Embryonic facial prominence (tissue), 1 donor: ENCODE measurements at regions not wholly inside any gene's neighbourhood (a gene's known extent, or its start where the extent isn't known, plus 50 kb on each side); places are given as distances from the start of the nearest gene placed in this dataset.

Experiments
- DNase-seq: peaks from one replicate; pipeline ENCODE4 v3.0.0-alpha.2; 2016; ENCODE audit errors: extremely low spot score

DNA sequence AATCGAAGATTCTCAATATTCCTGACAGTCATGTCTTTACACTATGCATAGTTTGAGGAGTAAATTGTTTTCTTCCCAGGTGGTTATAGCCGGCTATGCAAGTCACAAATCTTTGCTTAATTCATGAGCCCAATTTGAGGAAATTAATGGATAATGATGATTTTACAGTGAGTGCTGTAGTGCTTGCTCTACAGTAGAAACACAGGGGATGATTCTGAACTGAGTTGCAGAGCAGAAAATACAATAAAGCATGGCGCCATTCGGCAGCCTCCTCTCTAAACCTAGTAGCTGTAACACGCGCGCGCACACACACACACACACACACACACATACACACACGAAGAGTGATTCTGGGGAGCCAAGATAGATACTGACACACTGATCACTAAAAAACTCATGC is 181.7 kb upstream of the DPH6 start:
- no peak for DNase-seq

DNA sequence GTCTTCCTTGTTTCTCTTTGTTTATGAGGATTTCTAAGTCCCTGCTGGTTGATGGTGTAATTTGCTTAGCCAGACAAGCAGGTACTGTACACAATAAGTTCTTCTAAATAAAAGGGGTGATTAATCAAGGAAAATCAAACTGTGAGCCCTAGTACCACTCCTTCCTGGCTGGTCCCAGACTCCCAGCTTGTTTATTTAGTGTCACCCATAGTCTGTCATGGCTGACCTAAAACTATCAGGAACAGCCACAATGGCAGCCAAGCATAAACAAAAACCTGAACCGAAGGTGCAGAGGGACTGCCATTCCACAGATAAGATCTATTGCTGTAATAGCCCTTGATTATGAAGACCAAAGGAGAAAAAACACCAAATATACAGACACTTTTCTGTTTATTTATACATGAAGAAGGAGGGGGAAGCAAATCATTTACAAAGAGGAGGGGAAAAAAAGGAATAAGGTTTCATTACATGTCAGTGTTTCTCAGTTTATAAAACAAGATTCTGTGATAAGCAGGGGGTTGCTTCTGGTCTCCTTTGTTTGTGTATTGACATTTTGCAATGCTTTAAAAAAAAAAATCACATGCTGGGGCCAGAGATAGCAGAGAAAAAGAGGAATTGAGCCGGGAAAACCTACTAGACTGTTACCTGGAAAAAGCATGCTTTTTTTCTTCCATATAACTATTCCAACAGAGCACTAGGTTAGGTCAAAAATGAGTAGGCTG is 182.4 kb upstream of the DPH6 start:
- DNase-seq: no peak

DNA sequence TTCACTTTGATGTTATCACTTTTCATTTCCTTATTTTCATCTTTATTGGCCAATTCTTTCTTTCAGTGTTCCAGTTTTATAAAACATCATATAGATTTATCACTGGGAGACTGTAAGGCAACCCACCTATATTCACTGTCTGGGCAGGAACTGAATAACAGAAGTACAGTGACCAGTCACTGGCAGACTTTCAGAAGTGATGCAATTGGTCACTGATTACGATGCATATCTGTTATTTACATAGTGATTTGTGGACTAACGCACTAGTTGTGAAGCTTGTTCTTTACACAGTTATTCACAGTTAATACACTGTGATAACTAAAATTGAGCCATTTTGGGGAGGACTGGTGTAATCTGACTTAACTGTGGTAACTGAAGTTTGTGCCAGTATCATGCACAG is 190.2 kb upstream of the DPH6 start:
- DNase-seq: no peak

DNA sequence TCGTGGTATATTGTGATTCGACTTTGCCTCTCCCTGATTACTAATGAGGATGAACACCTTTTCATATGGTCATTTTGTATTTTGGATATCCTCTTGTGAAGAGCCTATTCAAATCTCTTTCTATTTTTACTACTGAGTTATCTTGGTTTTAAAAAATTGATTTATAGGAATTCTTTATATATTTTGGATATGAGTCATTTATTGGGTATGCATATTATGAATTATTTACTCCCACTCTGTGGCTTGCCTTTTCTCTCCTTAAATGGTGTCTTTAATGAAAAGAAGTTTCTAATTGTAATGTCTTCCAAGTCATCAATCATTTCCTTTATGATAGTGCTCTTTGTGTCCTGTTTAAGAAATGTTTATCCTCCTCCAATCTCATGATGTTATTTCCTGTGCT is 191.5 kb upstream of the DPH6 start:
- DNase-seq: no peak

DNA sequence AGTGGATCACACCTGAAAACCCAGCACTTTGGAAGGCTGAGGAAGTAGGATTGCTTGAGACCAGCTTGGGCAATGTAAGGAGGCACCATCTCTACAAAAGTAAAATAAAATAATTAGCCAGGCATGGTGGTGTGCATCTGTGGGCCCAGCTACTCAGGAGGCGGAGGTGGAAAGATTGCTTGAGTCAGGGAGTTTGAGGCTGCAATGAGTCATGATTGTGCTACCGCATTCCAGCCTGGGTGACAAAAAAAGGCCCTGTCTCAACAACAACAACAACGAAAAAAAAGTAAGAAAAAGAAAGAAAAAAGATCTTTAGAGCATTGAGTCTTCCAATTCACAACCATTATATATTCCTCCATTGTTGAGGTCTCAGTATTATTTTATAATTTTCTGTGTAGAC is 192.4 kb upstream of the DPH6 start:
- no peak for DNase-seq

DNA sequence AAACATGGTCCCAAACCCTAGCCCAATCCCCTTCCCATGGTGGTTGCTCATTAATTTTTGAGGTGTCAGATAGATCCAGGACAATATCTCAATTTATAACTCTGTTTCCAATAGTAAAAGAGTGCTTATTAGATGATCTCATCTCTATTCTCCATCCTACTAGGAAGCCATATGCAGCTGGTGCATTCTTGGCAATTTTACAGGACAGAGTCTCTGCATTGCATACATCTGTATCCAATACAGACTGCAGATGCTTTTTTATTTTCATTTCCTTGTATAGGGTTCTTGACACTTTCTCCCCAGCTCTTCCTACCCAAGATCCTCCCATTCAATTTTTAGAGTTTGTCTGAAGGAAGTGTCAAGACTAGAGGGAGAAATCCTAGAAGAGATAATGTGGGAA is 194.8 kb upstream of the DPH6 start:
- DNase-seq: peak; percentile 27

DNA sequence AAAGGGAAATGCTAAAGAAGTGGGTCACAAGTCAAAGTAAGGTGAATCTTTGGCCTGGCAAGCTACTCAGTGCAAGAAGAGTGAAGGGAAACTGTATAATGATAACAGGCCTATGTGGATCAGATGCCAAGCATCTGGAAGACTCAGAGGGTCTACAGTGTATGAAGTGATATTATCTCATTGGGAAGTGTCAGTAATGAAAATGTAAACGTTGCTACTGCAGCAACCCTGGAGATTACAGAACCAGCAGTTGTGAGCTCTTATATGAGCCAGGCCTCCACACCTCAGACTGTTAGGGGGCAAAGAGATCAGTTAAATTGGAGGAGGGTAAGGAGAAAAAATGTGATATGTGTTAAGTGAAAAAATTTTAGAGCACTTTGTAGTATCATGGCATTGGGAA is 195.4 kb upstream of the DPH6 start:
- no peak for DNase-seq

DNA sequence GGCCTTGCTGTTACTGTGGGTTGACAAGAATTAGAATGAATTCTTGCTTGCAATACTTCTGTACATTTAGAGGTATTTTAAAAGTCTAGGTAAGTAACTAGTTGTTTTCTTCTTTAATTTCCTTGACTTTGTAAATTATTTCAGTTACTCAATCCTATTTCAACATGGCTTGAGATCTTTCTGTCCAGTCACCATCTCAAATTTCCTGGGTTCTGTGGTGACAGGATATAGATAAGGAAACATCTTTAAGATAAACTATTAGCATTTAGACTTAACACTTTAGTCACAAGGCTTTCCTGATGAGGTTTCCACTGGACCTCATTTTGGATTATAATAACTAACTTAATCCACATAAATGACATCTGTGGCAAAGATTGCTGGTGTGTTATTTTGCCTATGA is 195.9 kb upstream of the DPH6 start:
- DNase-seq: no peak

DNA sequence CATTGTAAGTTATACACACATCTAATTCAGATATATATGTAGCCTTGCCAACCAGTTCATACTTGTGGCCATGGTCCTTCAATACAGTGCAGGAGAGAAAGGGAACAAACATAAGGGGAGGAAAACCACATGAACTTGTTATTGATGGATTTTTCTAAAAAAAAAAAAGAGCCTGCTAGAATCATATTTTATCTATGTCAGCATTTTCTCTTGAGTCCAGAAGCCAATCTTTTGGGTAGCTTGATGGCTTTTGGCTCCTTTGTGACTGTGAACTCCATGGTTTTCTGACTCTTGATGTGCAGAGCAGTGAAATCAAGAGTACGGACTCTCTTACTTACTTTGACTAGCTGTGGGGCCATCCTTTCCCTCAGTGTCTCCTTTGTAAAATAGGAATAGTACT is 197.4 kb upstream of the DPH6 start:
- no peak for DNase-seq

DNA sequence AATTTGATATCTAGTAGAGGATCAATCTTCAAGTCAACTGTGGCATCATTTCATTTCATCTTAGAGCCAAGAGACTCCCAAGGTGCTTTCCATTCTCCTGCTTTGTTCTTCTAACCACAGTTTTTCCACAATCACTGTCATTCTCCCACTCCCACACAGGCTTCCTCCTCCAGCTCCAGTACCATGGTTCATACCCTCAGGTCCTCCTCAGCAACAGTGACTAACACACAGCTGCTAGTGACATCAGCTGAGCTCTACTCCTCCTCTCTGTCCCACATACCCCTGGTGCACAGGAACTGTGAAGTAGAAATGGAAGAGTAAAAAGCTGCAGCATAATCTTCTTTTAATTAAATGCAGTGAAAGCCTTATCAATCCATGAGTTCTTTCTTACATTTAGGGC is 200.2 kb upstream of the DPH6 start:
- no peak for DNase-seq

DNA sequence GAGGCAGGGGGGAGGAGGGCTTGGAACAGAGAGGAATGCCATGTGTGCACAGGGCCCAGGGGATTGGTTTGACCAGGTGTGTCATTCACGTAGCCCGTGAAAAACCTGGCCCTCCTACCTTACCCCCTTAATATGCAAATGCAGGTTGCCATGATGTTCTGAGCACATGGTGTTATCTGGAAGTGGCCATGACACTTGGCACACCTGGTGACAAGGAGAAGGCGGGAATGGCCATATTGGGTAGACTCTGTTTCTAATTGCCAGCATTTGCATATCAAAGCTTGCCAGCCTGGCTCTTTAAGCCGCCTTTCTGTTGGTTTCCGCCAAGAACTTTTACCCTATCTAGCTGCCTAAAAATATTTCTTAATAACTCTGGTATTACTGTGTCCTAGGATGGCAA is 202.1 kb upstream of the DPH6 start:
- DNase-seq: no peak

DNA sequence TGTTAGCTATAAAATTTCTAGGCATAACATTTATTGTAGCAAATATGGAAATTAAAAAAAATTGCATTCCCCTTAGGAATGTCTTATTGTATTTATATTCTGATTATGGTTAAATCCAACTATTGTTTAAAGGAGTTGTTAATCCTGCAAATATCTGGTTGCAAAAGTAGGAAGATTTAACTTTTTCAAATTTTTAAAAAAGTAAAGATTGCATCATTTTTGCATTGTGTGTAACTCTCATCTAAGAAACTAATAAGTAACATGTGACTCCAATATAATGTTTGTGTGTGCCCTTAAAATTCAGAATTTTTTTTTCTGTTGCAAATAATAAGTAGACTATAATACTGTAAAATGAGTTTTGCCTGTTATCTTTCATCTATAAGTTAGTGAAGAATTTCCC is 204.1 kb upstream of the DPH6 start:
- DNase-seq: no peak

DNA sequence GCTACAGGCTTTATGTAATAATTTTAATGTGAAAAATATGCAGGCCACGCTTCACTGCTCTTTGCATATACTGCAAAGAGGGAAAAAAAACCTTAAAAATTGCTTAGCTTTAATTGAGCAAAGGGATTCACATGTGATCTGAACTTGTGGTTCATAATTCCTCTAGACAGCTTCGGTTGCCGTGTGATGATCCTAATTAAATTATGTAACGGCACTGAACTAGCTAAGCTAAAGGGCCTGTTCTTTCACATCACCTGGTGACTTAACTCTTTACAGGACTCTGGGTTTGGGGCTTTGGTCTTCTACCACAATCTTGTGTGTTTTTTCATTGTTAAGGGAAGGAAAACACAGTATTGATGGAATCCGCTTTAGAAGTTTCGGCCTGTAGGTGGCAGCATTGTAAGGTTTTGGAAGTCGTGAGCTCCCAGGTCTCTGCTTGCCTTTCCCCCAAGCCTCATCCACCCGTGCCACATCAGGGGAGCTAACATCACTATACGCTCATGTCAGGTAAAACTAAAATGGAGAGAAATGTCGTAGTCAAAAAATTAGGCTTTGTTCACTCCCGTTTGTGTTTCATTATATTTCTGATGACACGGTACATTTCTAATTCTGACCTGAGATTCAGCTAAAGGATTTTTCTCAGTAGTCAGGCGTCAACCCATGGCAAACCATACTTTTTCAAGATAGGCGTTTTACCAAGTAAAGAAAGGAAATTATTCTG is 205.6 kb upstream of the DPH6 start:
- DNase-seq: peak; percentile 79

DNA sequence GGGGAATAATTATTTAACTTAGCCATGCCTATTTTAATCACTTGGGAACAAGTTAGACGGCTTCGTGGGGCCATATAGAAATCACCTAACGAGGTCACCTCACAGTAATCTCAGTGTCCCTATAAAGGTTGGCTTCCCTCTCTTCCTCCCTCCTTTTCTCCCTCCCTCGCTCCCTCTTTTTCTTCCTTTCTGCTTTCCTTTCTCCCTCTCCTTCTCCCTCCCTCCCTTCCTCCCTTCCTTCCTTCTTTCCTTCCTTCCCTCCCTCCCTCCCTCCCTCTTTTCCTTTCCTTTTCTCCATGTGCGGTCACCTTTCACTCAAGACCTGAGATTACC is 206.1 kb upstream of the DPH6 start:
- no peak for DNase-seq

DNA sequence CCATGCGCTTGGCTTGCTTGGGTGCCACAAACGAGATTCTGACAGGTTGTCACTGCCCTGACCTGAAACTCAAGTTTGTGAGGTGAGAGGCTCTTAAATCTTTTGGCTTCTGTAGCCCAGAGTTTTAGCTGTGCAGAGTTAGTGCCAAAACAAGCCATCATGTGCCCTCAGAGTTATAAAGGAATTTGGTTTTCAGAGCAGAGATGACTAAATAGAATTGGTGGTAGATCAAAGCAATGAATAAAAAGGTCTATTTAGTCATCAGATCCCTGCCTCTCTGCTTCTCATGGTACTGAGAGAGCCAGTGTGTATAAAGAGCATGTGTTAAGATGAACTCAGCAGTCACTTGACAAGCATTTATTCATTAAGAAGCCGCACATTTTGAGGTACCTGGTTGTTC is 207.5 kb upstream of the DPH6 start:
- no peak for DNase-seq

DNA sequence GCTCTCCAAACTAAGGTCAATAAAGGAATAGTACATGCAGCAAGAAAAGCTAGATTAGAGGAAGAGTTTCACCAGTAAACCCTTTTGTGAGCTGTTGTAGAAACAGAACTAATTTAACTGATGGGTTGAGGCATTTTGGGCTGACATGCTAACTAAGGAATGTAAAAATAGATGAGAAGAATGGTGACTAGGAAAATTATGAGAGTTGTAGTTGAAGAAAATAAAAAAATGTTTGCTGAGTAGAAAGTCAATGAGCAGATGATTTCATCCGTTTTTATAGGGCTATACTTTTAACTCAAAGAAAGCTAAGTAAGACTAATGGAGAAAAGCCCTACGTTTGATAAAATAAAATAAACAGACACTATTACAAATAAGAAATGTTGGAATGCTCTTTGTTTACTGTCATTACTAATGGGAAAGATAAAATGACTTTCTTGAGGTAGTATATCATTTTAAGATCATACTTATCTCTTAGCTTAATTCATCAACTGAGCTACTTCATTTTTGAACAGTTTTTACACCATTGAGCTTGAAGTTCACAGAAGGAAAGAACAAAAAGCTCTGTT is 209.4 kb upstream of the DPH6 start:
- DNase-seq: no peak

DNA sequence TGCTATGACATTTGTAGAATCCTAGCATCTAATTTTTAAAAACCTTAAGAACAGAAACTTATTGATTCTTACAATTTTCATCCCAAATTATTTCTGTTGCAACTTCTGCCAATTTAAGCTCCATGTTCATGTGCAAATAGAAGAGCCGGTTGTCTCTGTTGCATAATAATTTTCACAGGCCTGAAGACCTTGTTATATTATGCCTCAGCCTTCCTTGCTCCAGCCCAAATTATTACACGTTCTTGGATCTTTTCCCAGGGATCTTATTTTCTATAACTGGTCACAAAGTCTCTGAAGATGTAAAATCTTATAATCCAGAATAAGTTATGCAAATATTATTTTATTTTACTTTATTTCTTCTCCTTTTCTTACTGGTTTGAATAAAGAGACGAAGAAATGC is 210.7 kb upstream of the DPH6 start:
- no peak for DNase-seq

DNA sequence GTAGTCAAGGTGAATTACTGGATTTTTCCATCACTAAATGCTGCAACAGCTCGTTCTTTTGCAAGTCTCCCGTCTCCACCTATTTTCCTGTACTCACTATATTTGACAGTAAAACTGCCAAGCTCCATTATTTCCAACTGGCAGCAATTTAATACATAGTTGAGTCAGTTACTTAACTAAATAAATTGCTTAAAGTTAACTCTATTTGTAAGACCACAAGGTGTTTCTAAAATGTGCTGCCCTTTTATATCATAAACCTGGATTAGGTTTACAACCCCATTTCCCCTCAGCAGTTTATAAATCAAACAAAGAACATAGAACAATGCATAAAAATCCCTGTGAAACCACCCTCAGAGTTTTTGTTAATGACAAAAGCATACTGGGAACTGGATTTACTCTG is 211.4 kb upstream of the DPH6 start:
- no peak for DNase-seq

DNA sequence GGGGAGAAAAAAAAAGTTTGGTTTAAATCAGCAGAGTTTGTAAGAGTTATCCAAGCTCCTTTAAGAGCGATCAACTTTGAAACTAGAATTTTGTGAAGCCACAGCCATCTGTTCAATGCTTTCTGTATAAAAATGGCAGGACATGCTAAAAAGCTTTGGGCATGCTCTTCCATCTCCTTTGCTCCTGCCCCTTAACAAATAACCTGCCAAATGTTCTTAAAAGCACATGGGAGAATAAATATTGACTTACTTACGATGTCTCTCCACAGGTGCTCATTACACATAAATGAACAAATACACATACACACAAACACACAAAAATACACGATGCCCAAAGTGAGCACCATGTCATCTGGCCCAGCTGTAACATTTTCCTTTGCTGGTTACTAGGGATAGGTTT is 211.8 kb upstream of the DPH6 start:
- DNase-seq: no peak

DNA sequence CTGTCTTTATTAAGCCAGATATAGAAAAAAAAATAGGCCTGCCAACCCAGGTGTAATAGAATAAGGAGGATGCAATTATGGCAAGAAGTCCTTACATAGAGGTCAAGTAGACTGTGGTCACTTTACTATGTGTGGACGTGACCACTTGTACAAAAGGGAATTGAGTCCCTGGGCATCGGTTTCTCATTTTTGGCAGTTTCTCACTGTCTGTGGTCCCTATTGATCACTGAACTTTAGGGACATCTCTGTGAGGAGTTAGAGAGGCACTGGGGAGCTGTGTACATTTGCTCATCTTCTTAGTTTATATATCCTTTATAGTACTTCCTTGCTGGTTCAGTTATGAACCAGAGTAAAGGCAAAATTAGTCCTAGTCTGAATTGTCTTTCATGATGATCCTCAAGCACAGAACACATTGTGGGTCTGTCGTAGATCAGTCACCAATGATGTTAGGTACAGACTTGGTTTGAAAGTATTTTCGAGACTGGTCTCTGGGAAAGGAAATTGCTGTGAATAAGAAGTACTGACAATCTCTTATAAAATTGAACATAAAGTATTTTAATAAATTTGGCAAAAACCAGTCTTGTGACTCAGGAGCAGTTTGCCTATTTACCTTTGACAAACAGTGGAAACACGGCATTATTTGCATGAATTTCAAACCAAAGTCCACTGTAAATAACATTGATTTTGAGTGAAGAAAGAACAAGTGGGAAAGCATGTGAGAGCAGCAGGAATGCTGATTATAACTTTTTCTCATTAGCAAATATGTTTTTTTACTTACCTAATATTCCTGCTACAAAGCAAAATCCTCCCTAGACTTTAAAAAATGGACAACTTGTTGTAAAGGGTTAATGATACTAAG is 218.9 kb upstream of the DPH6 start:
- DNase-seq: no peak

DNA sequence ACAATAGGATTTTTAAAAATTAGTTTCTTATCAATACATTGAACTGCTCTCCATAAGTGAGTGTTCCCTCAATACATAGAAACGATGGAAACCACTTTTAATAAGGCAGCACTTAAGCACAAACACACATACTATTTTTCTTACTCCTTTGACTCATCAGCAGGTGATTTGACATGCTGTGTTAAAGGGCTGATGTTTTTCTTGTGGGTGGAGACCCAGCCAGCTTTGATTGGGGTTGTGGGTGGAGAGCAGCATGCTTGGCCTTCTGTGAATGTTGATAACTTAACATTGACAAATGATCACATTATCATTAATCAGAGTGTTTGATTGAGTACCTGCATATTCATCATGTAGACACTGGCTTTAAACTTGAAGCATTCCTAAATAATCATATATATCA is 223.0 kb upstream of the DPH6 start:
- DNase-seq: no peak

DNA sequence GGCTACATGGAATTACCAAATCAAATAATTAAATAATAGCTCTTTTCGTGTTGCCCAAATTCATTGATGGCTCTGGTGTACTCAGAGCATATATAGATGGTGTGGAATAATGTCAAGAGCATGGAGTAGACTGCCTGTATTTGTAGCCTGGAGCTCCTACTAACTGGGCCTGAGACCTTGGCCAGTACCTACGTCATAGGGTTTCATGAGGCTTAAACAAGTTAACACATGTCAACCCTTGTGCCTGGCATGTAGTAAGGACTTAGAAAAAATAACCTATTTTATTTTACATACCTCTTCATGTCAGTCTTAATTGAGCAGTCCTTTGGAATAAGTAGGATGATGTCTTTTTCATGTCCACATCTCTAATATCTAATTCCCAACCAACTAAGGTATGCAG is 223.7 kb upstream of the DPH6 start:
- DNase-seq: no peak
